IMR-90 (cell line): ENCODE measurements at regions not wholly inside any gene's neighbourhood (a gene's known extent, or its start where the extent isn't known, plus 50 kb on each side); places are given as distances from the start of the nearest gene placed in this dataset.

Source experiments
- ATAC-seq: fragments of 200-7000 bp; cut with Tn5 transposase; 2 replicates; pipeline ENCODE4 v1.9.1; 2020; ENCODE audit warnings: low read depth, mild to moderate bottlenecking, moderate library complexity
- BruUV-seq: library from RNA; stranded (reverse); fragments of 400-500 nt; replicated peaks from 2 replicates; lab custom pipeline; 2021; lab: Mats Ljungman, UMichigan
- CTCF ChIA-PET: fragments of 300-600 bp; formaldehyde crosslinking; extraction: SDS; loops from one replicate; lab custom pipeline; 2021; ENCODE audit warnings: antibody characterized with exemption; lab: Yijun Ruan, JAX
- POLR2A ChIA-PET: fragments of 300-600 bp; sonication (Branson Sonifier 250); formaldehyde crosslinking; loops from one replicate; lab custom pipeline; 2022; ENCODE audit warnings: antibody characterized with exemption; ENCODE audit not compliant: unreplicated experiment; lab: Charles Lee
- DNase-seq: peaks from one replicate; pipeline ENCODE4 v3.0.0; 2013
- H2AFZ ChIP-seq: replicated peaks from 2 replicates; pipeline ENCODE3; 2013; ENCODE audit warnings: low read length, mild to moderate bottlenecking; ENCODE audit not compliant: poor library complexity
- H2AK5ac ChIP-seq: 2 replicates; pipeline ENCODE4 v1.6.1; 2013; ENCODE audit warnings: low read depth, low read length, inconsistent platforms
- H2AK9ac ChIP-seq: replicated peaks from 2 replicates; pipeline ENCODE3; 2013; ENCODE audit warnings: mild to moderate bottlenecking, low read depth, low read length, moderate library complexity; ENCODE audit not compliant: poor library complexity
- H2BK120ac ChIP-seq: 2 replicates; pipeline ENCODE4 v1.6.1; 2013; ENCODE audit warnings: low read depth, low read length, inconsistent platforms
- H2BK15ac ChIP-seq: 3 replicates; pipeline ENCODE4 v1.6.1; 2013; ENCODE audit warnings: low read depth, low read length, inconsistent platforms
- H2BK20ac ChIP-seq: 2 replicates; pipeline ENCODE4 v1.6.1; 2013; ENCODE audit warnings: low read depth, mild to moderate bottlenecking, inconsistent platforms, low read length, moderate library complexity
- H2BK5ac ChIP-seq: 2 replicates; pipeline ENCODE4 v1.6.1; 2013; ENCODE audit warnings: mild to moderate bottlenecking, low read depth, low read length, inconsistent platforms; ENCODE audit not compliant: poor library complexity, severe bottlenecking
- H3K14ac ChIP-seq: replicated peaks from 2 replicates; pipeline ENCODE4 v1.6.1; 2013; ENCODE audit warnings: low read depth, low read length, inconsistent platforms
- H3K18ac ChIP-seq: 2 replicates; pipeline ENCODE4 v1.6.1; 2013; ENCODE audit warnings: low read depth, low read length, control low read depth
- H3K23ac ChIP-seq: 2 replicates; pipeline ENCODE4 v1.6.1; 2013; ENCODE audit warnings: low read depth, low read length, inconsistent platforms
- H3K27ac ChIP-seq: 2 replicates; pipeline ENCODE4 v1.5.1; 2013; ENCODE audit warnings: mild to moderate bottlenecking, control low read depth, low read length; ENCODE audit not compliant: insufficient read depth
- H3K27me3 ChIP-seq: 2 replicates; pipeline ENCODE4 v1.6.1; 2013; ENCODE audit warnings: low read length; ENCODE audit not compliant: control insufficient read depth, insufficient read depth
- H3K36me3 ChIP-seq: 2 replicates; pipeline ENCODE4 v1.6.1; 2013; ENCODE audit warnings: low read length, mixed read lengths; ENCODE audit not compliant: control insufficient read depth, insufficient read depth
- H3K4ac ChIP-seq: 2 replicates; pipeline ENCODE4 v1.6.1; 2013; ENCODE audit warnings: low read depth, low read length, inconsistent platforms
- H3K4me1 ChIP-seq: 2 replicates; pipeline ENCODE4 v1.6.1; 2013; ENCODE audit warnings: low read length, mixed read lengths; ENCODE audit not compliant: control insufficient read depth, insufficient read depth
- H3K4me2 ChIP-seq: 2 replicates; pipeline ENCODE4 v1.6.1; 2013; ENCODE audit warnings: low read depth, mild to moderate bottlenecking, control low read depth, low read length, moderate library complexity
- H3K4me3 ChIP-seq: 2 replicates; pipeline ENCODE4 v1.5.1; 2013; ENCODE audit warnings: low read depth, mild to moderate bottlenecking, control low read depth, low read length, moderate library complexity; ENCODE audit not compliant: insufficient read depth
- H3K56ac ChIP-seq: 2 replicates; pipeline ENCODE4 v1.6.1; 2013; ENCODE audit warnings: low read length, inconsistent platforms; ENCODE audit not compliant: insufficient read depth; ENCODE audit errors: extremely low read depth
- H3K79me1 ChIP-seq, 2 experiments: 2 replicates each; pipeline ENCODE4 v1.6.1; 2013; ENCODE audit warnings: low read length in 2 of 2, inconsistent platforms in 1 of 2, low read depth in 1 of 2
- H3K9ac ChIP-seq: 2 replicates; pipeline ENCODE4 v1.6.1; 2013; ENCODE audit warnings: low read depth, low read length, control low read depth
- H3K9me1 ChIP-seq: 2 replicates; pipeline ENCODE4 v1.6.1; 2013; ENCODE audit warnings: low read length, inconsistent platforms; ENCODE audit not compliant: insufficient read depth
- H3K9me3 ChIP-seq: 2 replicates; pipeline ENCODE4 v1.6.1; 2013; ENCODE audit warnings: low read length; ENCODE audit not compliant: control insufficient read depth, insufficient read depth
- H4K20me1 ChIP-seq: 2 replicates; pipeline ENCODE4 v1.6.1; 2013; ENCODE audit warnings: low read length, inconsistent platforms; ENCODE audit not compliant: insufficient read depth
- H4K5ac ChIP-seq: 2 replicates; pipeline ENCODE4 v1.6.1; 2013; ENCODE audit warnings: mild to moderate bottlenecking, low read depth, low read length, control low read depth
- H4K8ac ChIP-seq, 2 experiments: 2 replicates each; pipeline ENCODE4 v1.6.1; 2013; ENCODE audit warnings: low read depth in 2 of 2, low read length in 2 of 2, control low read depth in 1 of 2, inconsistent platforms in 1 of 2
- H4K91ac ChIP-seq: 2 replicates; pipeline ENCODE4 v1.6.1; 2013; ENCODE audit warnings: low read depth, low read length, inconsistent platforms; ENCODE audit not compliant: insufficient read depth
- BHLHE40 ChIP-seq: fragments of 150-350 bp; IDR thresholded peaks from 2 replicates; pipeline ENCODE4 v1.6.1; 2016; ENCODE audit warnings: mild to moderate bottlenecking, low read depth, low read length
- CEBPB ChIP-seq: IDR thresholded peaks from 2 replicates; pipeline ENCODE4 v1.6.1; 2012; ENCODE audit warnings: low read depth, low read length, improper control_type of control experiment
- POLR2A ChIP-seq: IDR thresholded peaks from 2 replicates; pipeline ENCODE4 v1.6.1; 2012; ENCODE audit warnings: mild to moderate bottlenecking, low read depth, low read length
- RFX5 ChIP-seq: IDR thresholded peaks from 2 replicates; pipeline ENCODE4 v1.8.0; 2012; ENCODE audit warnings: low read depth, mild to moderate bottlenecking, low read length, moderate library complexity
- WGBS, 2 experiments: methylation state at CpG; one replicate each; pipeline versions ENCODE4 v1.1.5 to v1.1.7; 2013; ENCODE audit warnings: missing lambda C conversion rate in 2 of 2; ENCODE audit not compliant: insufficient read length in 1 of 2; ENCODE audit errors: extremely low coverage in 2 of 2; 5-methylcytosine and 5-hydroxymethylcytosine counted together
- dilution Hi-C: fragments of 300-500 bp; cut with HindIII; formaldehyde crosslinking; loops from one replicate; pipeline ENCODE4 v1.14.3; 2018; ENCODE audit warnings: low sequenced_read_pairs; ENCODE audit not compliant: unreplicated experiment
- in situ Hi-C: fragments of 300-500 bp; cut with MboI; formaldehyde crosslinking; loops from 3 replicates; pipeline ENCODE4 v1.14.3; 2019; ENCODE audit warnings: low sequenced_read_pairs, inconsistent platforms, mixed read lengths
- intact Hi-C: fragments of 100-400 bp; cut with micrococcal nuclease; formaldehyde crosslinking; loops from 2 replicates; pipeline ENCODE4 v1.10.0; 2022
- TF ChIP-seq, protein P1 (sequence below): conservative IDR thresholded peaks from 2 replicates; pipeline ENCODE4 v1.5.1; 2012; ENCODE audit warnings: mild to moderate bottlenecking, low read depth, low read length, improper control_type of control experiment

GRCh38 chr2:220876080-220876824, 695.9 kb downstream of the EPHA4 start:
- Histone ChIP-seq H3K14ac (no peak overlapping the region), H3K27ac (no peak overlapping the region), H4K20me1 (no peaks in the 10 kb centered on the region), H2AFZ (no peak overlapping the region), H3K4me3 (no peak overlapping the region), H3K9me1 (no peaks in the 10 kb centered on the region), H3K36me3 (no peaks in the 10 kb centered on the region), H3K23ac (no peak overlapping the region), H3K4me2 (no peak overlapping the region), H2AK5ac (no peak overlapping the region), H3K18ac (no peak overlapping the region), H2BK120ac (no peak overlapping the region), H2BK20ac (no peak overlapping the region), H3K4ac (no peak overlapping the region), H3K27me3 (no peaks in the 10 kb centered on the region), H3K79me1 (no peaks in the 10 kb centered on the region), H4K8ac (no peak overlapping the region), H3K56ac (no peak overlapping the region), H3K4me1 (no peaks in the 10 kb centered on the region), H2BK5ac (no peak overlapping the region), H4K5ac (no peak overlapping the region), H2BK15ac (no peak overlapping the region), H3K9me3 (no peaks in the 10 kb centered on the region), H2AK9ac (no peak overlapping the region), H4K91ac (no peak overlapping the region), H3K9ac (no peak overlapping the region)
- in situ Hi-C loops = no loop called here
- POLR2A ChIA-PET = no interaction called here
- BruUV-seq = no TSS peak
- dilution Hi-C loops = no loop called here
- DNase-seq (no peak), ATAC-seq (no peak)
- TF ChIP-seq, protein P1, sequence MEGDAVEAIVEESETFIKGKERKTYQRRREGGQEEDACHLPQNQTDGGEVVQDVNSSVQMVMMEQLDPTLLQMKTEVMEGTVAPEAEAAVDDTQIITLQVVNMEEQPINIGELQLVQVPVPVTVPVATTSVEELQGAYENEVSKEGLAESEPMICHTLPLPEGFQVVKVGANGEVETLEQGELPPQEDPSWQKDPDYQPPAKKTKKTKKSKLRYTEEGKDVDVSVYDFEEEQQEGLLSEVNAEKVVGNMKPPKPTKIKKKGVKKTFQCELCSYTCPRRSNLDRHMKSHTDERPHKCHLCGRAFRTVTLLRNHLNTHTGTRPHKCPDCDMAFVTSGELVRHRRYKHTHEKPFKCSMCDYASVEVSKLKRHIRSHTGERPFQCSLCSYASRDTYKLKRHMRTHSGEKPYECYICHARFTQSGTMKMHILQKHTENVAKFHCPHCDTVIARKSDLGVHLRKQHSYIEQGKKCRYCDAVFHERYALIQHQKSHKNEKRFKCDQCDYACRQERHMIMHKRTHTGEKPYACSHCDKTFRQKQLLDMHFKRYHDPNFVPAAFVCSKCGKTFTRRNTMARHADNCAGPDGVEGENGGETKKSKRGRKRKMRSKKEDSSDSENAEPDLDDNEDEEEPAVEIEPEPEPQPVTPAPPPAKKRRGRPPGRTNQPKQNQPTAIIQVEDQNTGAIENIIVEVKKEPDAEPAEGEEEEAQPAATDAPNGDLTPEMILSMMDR = no peak
- TF ChIP-seq RFX5 = no peak
- TF ChIP-seq BHLHE40 = no peak
- no peak for TF ChIP-seq POLR2A
- TF ChIP-seq CEBPB = no peak
- CTCF ChIA-PET = no interaction called here
- intact Hi-C loops = no loop called here
- WGBS, 2 experiments = no CpG with 5 or more reads among the region's 3 CpGs
